Psoas muscle (tissue), 7 donors: ENCODE measurements at regions not wholly inside any gene's neighbourhood (a gene's known extent, or its start where the extent isn't known, plus 50 kb on each side); places are given as distances from the start of the nearest gene placed in this dataset.

Experiments
- ATAC-seq, 4 donors: fragments of 200-7000 bp; cut with Tn5 transposase; one replicate each; pipeline ENCODE4 v1.9.1; 2020; ENCODE audit warnings: moderate library complexity in 3 of 4, mild to moderate bottlenecking in 2 of 4
- DNase-seq, 2 donors: peaks; one replicate each; pipeline ENCODE4 v3.0.0-alpha.2; 2020
- H3K27ac ChIP-seq: fragments of 200-600 bp; one replicate; pipeline ENCODE4 v1.8.0; 2022
- H3K27me3 ChIP-seq, 3 donors: fragments of 200-600 bp in 1 of 3; one replicate each; pipeline versions ENCODE4 v1.6.1 to v1.8.0; 2013 to 2022; ENCODE audit warnings: low read length in 2 of 3, mild to moderate bottlenecking in 2 of 3, moderate library complexity in 1 of 3; ENCODE audit not compliant: insufficient read depth in 3 of 3
- H3K36me3 ChIP-seq, 2 donors: fragments of 200-600 bp in 1 of 2; one replicate each; pipeline versions ENCODE4 v1.6.1 to v1.8.0; 2013 to 2022; ENCODE audit warnings: low read depth in 1 of 2, mild to moderate bottlenecking in 1 of 2, moderate library complexity in 1 of 2; ENCODE audit not compliant: insufficient read depth in 1 of 2
- H3K4me1 ChIP-seq: fragments of 200-600 bp; one replicate; pipeline ENCODE4 v1.8.0; 2022
- H3K4me3 ChIP-seq: fragments of 200-600 bp; one replicate; pipeline ENCODE4 v1.8.0; 2022; ENCODE audit warnings: mild to moderate bottlenecking
- H3K9me3 ChIP-seq: fragments of 200-600 bp; one replicate; pipeline ENCODE4 v1.8.0; 2022
- WGBS, 3 donors: extraction: QIAGEN DNeasy Blood & Tissue Kit; methylation state at CpG; one replicate each; pipeline versions ENCODE4 v1.1.6 to v1.1.7; 2013; 5-methylcytosine and 5-hydroxymethylcytosine counted together
- intact Hi-C, 2 donors: fragments of 100-400 bp; cut with DNase I; formaldehyde crosslinking; loops; one replicate each; pipeline versions ENCODE4 v1.11.0 to v1.14.2; 2022
- TF ChIP-seq, protein P1 (sequence below): fragments of 200-600 bp; IDR thresholded peaks from one replicate; pipeline ENCODE4 v1.8.0; 2022; ENCODE audit warnings: antibody characterized with exemption
- donor health status: healthy with polysubstance abuse.
- donor health status: DM: no; HTN: no; CAD: no; lungs with moderate emphysema.
- donor health status: Bipolar disorder and iron deficiency.
- donor health status: healthy.
- donor health status: DM: yes; HTN: yes; CAD: no.
- donor health status: DM: no; HTN: no; CAD: no.
- donor health status: DM: yes; HTN: yes; CAD: no.

DNA sequence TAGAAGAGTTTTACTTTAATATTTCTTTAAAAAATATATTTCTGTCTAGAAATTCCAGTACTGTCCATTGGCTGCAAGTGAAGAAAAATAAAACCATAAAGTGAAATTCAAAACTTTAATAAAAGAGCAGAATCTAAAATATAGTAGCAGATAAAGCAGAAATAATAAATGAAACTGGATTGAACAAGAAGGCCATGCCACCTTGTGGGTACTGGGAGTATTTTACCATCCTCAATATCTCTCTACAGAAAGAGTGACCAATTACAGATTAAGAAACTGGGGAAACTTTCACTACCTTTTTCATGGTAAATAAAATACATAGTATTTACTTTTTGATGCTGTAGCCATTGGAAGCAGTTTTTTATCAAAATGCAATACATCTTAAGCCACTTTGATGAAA is 220.5 kb downstream of the BCAT1 start:
- ATAC-seq (no peak), DNase-seq (no peak)
- Histone ChIP-seq H3K27ac (no peak overlapping the region), H3K4me3 (no peak overlapping the region), H3K27me3 (no peaks in the 10 kb centered on the region), H3K4me1 (no peaks in the 10 kb centered on the region), H3K36me3 (no peaks in the 10 kb centered on the region), H3K9me3 (no peaks in the 10 kb centered on the region)
- intact Hi-C loops, result no loop called here
- TF ChIP-seq, protein P1, sequence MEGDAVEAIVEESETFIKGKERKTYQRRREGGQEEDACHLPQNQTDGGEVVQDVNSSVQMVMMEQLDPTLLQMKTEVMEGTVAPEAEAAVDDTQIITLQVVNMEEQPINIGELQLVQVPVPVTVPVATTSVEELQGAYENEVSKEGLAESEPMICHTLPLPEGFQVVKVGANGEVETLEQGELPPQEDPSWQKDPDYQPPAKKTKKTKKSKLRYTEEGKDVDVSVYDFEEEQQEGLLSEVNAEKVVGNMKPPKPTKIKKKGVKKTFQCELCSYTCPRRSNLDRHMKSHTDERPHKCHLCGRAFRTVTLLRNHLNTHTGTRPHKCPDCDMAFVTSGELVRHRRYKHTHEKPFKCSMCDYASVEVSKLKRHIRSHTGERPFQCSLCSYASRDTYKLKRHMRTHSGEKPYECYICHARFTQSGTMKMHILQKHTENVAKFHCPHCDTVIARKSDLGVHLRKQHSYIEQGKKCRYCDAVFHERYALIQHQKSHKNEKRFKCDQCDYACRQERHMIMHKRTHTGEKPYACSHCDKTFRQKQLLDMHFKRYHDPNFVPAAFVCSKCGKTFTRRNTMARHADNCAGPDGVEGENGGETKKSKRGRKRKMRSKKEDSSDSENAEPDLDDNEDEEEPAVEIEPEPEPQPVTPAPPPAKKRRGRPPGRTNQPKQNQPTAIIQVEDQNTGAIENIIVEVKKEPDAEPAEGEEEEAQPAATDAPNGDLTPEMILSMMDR, result no peak

DNA sequence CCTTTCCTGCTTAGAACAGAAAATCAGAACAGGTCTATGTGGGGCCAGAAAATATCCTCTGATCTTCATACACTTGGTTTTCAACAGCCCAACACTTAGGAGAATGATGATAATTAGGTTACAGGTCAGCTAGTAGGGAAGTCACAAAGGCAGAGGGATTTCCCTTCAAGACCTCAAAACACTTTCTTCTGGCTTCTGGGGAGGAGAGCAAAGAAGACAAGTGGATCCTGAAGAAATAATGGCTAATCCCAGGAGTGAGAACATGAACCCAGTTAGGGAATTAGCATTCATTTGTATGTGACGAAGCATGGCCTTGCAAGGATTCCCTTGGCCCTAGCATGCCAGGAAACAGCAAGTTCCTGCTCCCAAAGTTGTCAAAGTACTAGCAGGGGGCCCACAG is 223.3 kb downstream of the BCAT1 start:
- no peak for DNase-seq
- no peak overlapping the region for H3K27ac ChIP-seq
- ATAC-seq, result no peak
- TF ChIP-seq, protein P1, result no peak
- WGBS, 3 donors, result 23 to 63% (median 62%) methylated on average over 1 of the region's 1 CpG
- no peaks in the 10 kb centered on the region for H3K36me3 ChIP-seq
- H3K9me3 ChIP-seq, result no peaks in the 10 kb centered on the region
- no peaks in the 10 kb centered on the region for H3K4me1 ChIP-seq
- H3K27me3 ChIP-seq, result no peaks in the 10 kb centered on the region
- intact Hi-C loops, result no loop called here
- no peak overlapping the region for H3K4me3 ChIP-seq

DNA sequence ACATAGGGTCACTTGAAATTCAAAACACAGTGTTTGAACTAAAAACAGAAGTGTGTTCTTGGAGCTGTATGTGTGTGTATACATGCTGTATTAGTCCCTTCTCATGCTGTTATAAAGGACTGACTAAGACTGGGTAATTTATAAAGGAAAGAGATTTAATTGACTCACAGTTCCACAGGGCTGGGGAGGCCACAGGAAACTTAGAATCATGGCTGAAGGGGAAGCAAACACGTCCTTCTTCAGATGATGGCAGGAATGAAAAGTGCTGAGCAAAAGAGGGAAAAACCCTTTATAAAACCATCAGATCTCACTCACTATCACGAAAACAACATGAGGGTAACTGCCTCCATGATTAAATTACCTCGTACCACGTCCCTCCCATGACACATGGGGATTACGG is 224.1 kb downstream of the BCAT1 start:
- intact Hi-C loops, result no loop called here
- TF ChIP-seq, protein P1, result no peak
- no peaks in the 10 kb centered on the region for H3K9me3 ChIP-seq
- ATAC-seq (no peak), DNase-seq (no peak)
- no peaks in the 10 kb centered on the region for H3K36me3 ChIP-seq
- 78 to 82% (median 78%) methylated on average over 5 of the region's 5 CpGs for WGBS, 3 donors
- H3K4me1 ChIP-seq, result no peaks in the 10 kb centered on the region
- H3K27me3 ChIP-seq, result no peaks in the 10 kb centered on the region
- H3K27ac ChIP-seq, result no peak overlapping the region
- no peak overlapping the region for H3K4me3 ChIP-seq

DNA sequence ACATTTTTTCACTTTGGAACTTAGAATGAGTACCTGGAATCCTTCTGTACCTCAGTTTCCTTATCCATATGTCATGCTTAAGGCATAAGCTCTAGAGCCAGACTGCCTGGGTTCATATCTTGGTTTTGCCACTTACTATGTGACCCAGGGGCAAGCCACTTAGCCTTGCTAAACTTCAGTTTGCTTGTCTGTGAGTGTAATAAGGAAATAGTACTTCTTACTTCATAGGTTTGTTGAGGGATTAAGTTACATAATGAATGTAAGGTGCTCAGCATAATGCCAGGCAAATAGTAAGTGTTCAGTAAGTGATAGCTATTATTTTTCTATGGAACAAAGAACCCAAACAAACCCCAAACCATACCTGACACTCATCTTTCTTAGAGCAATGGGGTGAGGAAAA is 225.1 kb downstream of the BCAT1 start:
- H3K4me3 ChIP-seq, result no peak overlapping the region
- no peak overlapping the region for H3K27ac ChIP-seq
- intact Hi-C loops, result no loop called here
- no peaks in the 10 kb centered on the region for H3K27me3 ChIP-seq
- no peaks in the 10 kb centered on the region for H3K4me1 ChIP-seq
- H3K36me3 ChIP-seq, result no peaks in the 10 kb centered on the region
- TF ChIP-seq, protein P1, result no peak
- ATAC-seq, result no peak
- DNase-seq, result no peak
- no peaks in the 10 kb centered on the region for H3K9me3 ChIP-seq

DNA sequence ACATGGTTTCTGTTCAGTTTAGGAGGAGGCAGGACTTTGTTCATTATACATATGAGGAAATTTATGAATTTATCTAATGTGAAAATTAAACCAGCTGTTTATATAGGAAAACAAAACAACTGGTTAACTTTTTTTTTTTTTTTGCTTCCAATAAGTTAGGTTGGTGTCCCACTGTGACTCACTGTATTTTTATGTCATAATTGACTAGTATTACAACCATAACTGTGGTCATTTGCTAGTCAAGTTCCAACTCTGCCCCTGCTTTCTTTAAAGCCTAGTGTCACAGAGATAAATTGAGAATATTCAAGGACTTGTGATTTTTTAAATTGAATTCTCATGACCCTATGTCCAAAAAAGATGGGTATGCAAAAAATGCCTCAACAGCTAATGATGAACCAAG is 227.7 kb downstream of the BCAT1 start:
- Histone ChIP-seq H3K36me3 (no peaks in the 10 kb centered on the region), H3K9me3 (no peaks in the 10 kb centered on the region), H3K4me3 (no peak overlapping the region), H3K27ac (no peak overlapping the region), H3K27me3 (no peaks in the 10 kb centered on the region), H3K4me1 (no peaks in the 10 kb centered on the region)
- no peak for ATAC-seq
- intact Hi-C loops, result no loop called here
- no peak for DNase-seq
- TF ChIP-seq, protein P1, result no peak
